ENCODE measurements at regions not wholly inside any gene's neighbourhood (a gene's known extent, or its start where the extent isn't known, plus 50 kb on each side); places are given as distances from the start of the nearest gene placed in this dataset.

DNA sequence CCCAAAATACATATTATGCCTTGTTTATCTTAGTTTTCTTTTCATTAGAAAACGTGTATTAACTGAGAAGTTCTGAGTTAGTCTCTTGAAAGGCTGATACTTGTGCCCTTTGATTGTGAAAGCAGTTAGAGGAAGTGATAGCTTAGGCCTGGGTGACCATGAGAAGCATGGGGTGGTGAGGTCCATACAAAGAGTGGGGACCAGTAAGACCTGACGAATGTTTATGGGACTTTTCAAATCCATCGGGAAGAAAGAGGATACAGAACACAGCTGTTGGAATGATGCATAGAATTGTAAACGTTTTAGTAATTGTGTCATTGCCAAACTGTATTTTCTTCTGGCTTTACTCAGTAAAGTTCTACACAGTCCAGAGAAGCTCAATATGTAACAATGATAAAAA, 259.8 kb downstream of the LMO4 start:
- no peaks in the 10 kb centered on the region for H3K4me1 Mint-ChIP-seq (ENCODE audit: low read depth)
- H3K36me3 Mint-ChIP-seq (ENCODE audit: low read depth): no peaks in the 10 kb centered on the region
- no peak for TF ChIP-seq CTCF (IDR thresholded peaks at IDR 0.05)
- H3K4me3 Mint-ChIP-seq (ENCODE audit: unreplicated experiment): no peak overlapping the region
- H3K27me3 Mint-ChIP-seq (ENCODE audit: low read depth): peaks cover 11% of the 10 kb centered on the region
- DNase-seq (ENCODE audit: low spot score): no peak
- H3K27ac Mint-ChIP-seq (ENCODE audit: unreplicated experiment): no peak overlapping the region
- H3K9me3 Mint-ChIP-seq (ENCODE audit: low read depth): no peaks in the 10 kb centered on the region

DNA sequence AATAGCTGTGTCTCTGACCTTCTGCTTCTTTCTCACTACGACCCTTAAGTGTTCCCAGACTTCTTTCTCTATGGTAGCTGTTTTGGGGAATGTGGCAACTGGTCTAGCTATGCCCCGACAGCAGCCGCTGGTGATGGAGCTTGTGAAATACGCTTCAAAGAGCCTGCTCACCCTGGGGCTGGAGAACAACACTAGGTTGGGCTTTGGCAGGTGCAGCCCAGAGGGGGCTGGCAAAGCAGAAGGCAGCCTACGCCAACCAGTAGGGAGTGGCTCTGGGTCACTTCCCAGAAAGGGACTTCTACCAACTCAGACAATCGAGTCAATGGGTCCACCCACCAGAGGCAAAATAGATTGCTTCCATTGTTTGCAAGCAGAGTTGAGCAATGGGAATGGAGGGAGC, 262.8 kb downstream of the LMO4 start:
- Mint-ChIP-seq H3K9me3 (ENCODE audit: low read depth) (no peaks in the 10 kb centered on the region), H3K36me3 (ENCODE audit: low read depth) (no peaks in the 10 kb centered on the region), H3K4me3 (ENCODE audit: unreplicated experiment) (no peak overlapping the region), H3K27me3 (ENCODE audit: low read depth) (peaks cover 8% of the 10 kb centered on the region), H3K4me1 (ENCODE audit: low read depth) (peaks cover 9% of the 10 kb centered on the region), H3K27ac (ENCODE audit: unreplicated experiment) (no peak overlapping the region)
- TF ChIP-seq CTCF (IDR thresholded peaks at IDR 0.05): no peak
- DNase-seq (ENCODE audit: low spot score): no peak

- H3K36me3 Mint-ChIP-seq (ENCODE audit: low read depth): no peaks in the 10 kb centered on the region
- peaks cover 8% of the 10 kb centered on the region for H3K27me3 Mint-ChIP-seq (ENCODE audit: low read depth)
- H3K27ac Mint-ChIP-seq (ENCODE audit: unreplicated experiment): no peak overlapping the region
- TF ChIP-seq CTCF (IDR thresholded peaks at IDR 0.05): no peak
- no peak overlapping the region for H3K4me3 Mint-ChIP-seq (ENCODE audit: unreplicated experiment)
- peaks cover 9% of the 10 kb centered on the region for H3K4me1 Mint-ChIP-seq (ENCODE audit: low read depth)
- no peak for DNase-seq (ENCODE audit: low spot score)
- H3K9me3 Mint-ChIP-seq (ENCODE audit: low read depth): no peaks in the 10 kb centered on the region
These were observed 263.5 kb downstream of the LMO4 start for GRCh38 chr1:87592156-87592555.

DNA sequence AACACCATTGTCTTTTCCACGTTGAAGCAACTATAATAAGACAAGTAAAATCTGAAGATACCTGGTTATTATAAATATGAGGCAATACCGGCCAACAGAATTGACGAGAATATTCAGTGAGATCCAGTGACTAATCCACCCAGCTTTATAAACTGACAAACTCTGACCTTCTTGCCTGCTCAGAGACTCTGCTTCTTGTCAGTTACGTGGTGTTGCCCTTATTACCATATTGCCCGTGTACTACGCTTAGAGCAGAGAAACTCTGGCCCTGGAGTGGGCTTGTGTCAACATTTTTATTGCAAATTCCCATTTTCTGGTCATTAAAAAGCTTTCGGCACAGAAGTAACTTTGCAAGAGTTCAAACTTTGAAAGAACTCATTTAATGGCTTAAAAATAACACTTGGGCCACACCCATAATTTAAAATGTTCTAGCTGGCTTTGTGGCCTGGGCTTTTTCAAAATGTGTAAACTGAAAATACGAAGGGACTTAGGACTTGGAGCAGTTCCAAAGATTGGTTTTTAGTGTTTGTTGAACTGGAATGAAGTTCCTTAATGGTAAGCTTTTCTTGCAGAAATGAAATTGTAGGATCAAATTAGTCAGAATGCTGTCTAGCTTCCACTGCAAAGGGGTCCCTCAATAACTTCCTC, 266.2 kb downstream of the LMO4 start:
- H3K9me3 Mint-ChIP-seq (ENCODE audit: low read depth): no peaks in the 10 kb centered on the region
- H3K27ac Mint-ChIP-seq (ENCODE audit: unreplicated experiment): no peak overlapping the region
- H3K27me3 Mint-ChIP-seq (ENCODE audit: low read depth): peaks cover 8% of the 10 kb centered on the region
- no peak overlapping the region for H3K4me3 Mint-ChIP-seq (ENCODE audit: unreplicated experiment)
- no peak for DNase-seq (ENCODE audit: low spot score)
- no peaks in the 10 kb centered on the region for H3K36me3 Mint-ChIP-seq (ENCODE audit: low read depth)
- TF ChIP-seq CTCF (IDR thresholded peaks at IDR 0.05): no peak
- H3K4me1 Mint-ChIP-seq (ENCODE audit: low read depth): peaks cover 14% of the 10 kb centered on the region

- no peak for TF ChIP-seq CTCF (IDR thresholded peaks at IDR 0.05)
- Mint-ChIP-seq H3K4me1 (ENCODE audit: low read depth) (peaks cover 14% of the 10 kb centered on the region), H3K36me3 (ENCODE audit: low read depth) (no peaks in the 10 kb centered on the region), H3K9me3 (ENCODE audit: low read depth) (no peaks in the 10 kb centered on the region), H3K27me3 (ENCODE audit: low read depth) (peaks cover 7% of the 10 kb centered on the region), H3K27ac (ENCODE audit: unreplicated experiment) (no peak overlapping the region), H3K4me3 (ENCODE audit: unreplicated experiment) (no peak overlapping the region)
- DNase-seq (ENCODE audit: low spot score): no peak
These were observed 266.7 kb downstream of the LMO4 start for GRCh38 chr1:87595384-87595781.
